Osteocyte (in vitro differentiated cells): ENCODE measurements at regions not wholly inside any gene's neighbourhood (a gene's known extent, or its start where the extent isn't known, plus 50 kb on each side); places are given as distances from the start of the nearest gene placed in this dataset.
"Not testable (repeated sequence)": the region's sequence is repeated elsewhere in the genome, so short reads cannot be mapped to it uniquely, and the experiment has no call there.

Experiments used
- DNase-seq: peaks from one replicate; pipeline ENCODE4 v3.0.0; 2021; ENCODE audit warnings: mixed read lengths; ENCODE audit not compliant: unreplicated experiment; ENCODE audit errors: extremely low spot score
- H3K27ac Mint-ChIP-seq: one replicate; pipeline ENCODE4 v1.8.0; 2021; ENCODE audit warnings: mild to moderate bottlenecking, mixed read lengths; ENCODE audit not compliant: unreplicated experiment
- H3K27me3 Mint-ChIP-seq: one replicate; pipeline ENCODE4 v1.8.0; 2021; ENCODE audit warnings: mixed read lengths; ENCODE audit not compliant: unreplicated experiment
- H3K36me3 Mint-ChIP-seq: one replicate; pipeline ENCODE4 v1.8.0; 2021; ENCODE audit warnings: mixed read lengths; ENCODE audit not compliant: unreplicated experiment
- H3K4me1 Mint-ChIP-seq: one replicate; pipeline ENCODE4 v1.8.0; 2021; ENCODE audit warnings: mixed read lengths; ENCODE audit not compliant: unreplicated experiment
- H3K4me3 Mint-ChIP-seq: one replicate; pipeline ENCODE4 v1.8.0; 2021; ENCODE audit warnings: mild to moderate bottlenecking, moderate library complexity, mixed read lengths; ENCODE audit not compliant: unreplicated experiment
- H3K9me3 Mint-ChIP-seq: one replicate; pipeline ENCODE4 v1.8.0; 2021; ENCODE audit warnings: mixed read lengths; ENCODE audit not compliant: unreplicated experiment
- CTCF ChIP-seq: fragments of 200-600 bp; sonication (generic); IDR thresholded peaks from 2 replicates; pipeline ENCODE4 v1.5.0; 2021; ENCODE audit warnings: antibody characterized with exemption, mild to moderate bottlenecking, moderate library complexity

GRCh38 chr1:201732351-201732750 is 96.6 kb upstream of the IPO9 start:
- Mint-ChIP-seq H3K4me1 (peaks cover 73% of the 10 kb centered on the region), H3K4me3 (no peak overlapping the region), H3K27me3 (no peaks in the 10 kb centered on the region), H3K9me3 (no peaks in the 10 kb centered on the region), H3K27ac (peak overlapping the region; percentile 73), H3K36me3 (peaks cover 3% of the 10 kb centered on the region)
- no peak for DNase-seq
- TF ChIP-seq CTCF, result no peak

GRCh38 chr1:201734221-201734620 is 94.7 kb upstream of the IPO9 start:
- H3K36me3 Mint-ChIP-seq, H3K9me3 Mint-ChIP-seq, H3K4me3 Mint-ChIP-seq, H3K27me3 Mint-ChIP-seq, DNase-seq: not testable (repeated sequence)
- peaks cover 85% of the 10 kb centered on the region for H3K4me1 Mint-ChIP-seq
- H3K27ac Mint-ChIP-seq, result peak overlapping the region; percentile 99

- Mint-ChIP-seq H3K4me1 (peaks cover 86% of the 10 kb centered on the region), H3K4me3 (no peak overlapping the region)
Observed at GRCh38 chr1:201734786-201735185, 94.2 kb upstream of the IPO9 start.

GRCh38 chr1:201736707-201737320 is 92.1 kb upstream of the IPO9 start:
- Mint-ChIP-seq H3K9me3 (no peaks in the 10 kb centered on the region), H3K27me3 (no peaks in the 10 kb centered on the region), H3K4me3 (peak overlapping the region; percentile 47), H3K36me3 (peaks cover 2% of the 10 kb centered on the region), H3K4me1 (peaks cover 76% of the 10 kb centered on the region), H3K27ac (peak overlapping the region; percentile 99)
- no peak for DNase-seq
- TF ChIP-seq CTCF, result no peak

More at GRCh38 chr1:201734786-201735185, 94.2 kb upstream of the IPO9 start:
- DNase-seq, result no peak
- H3K27ac Mint-ChIP-seq, result peak overlapping the region; percentile 99
- no peaks in the 10 kb centered on the region for H3K9me3 Mint-ChIP-seq
- no peaks in the 10 kb centered on the region for H3K27me3 Mint-ChIP-seq
- TF ChIP-seq CTCF, result no peak
- H3K36me3 Mint-ChIP-seq, result peaks cover 3% of the 10 kb centered on the region

- no peak for DNase-seq
- H3K4me3 Mint-ChIP-seq, result peak overlapping the region; percentile 99
Observed at GRCh38 chr1:201737352-201738060, 91.5 kb upstream of the IPO9 start.

More at GRCh38 chr1:201737352-201738060, 91.5 kb upstream of the IPO9 start:
- peak overlapping the region; percentile 99 for H3K27ac Mint-ChIP-seq
- peaks cover 2% of the 10 kb centered on the region for H3K36me3 Mint-ChIP-seq
- no peaks in the 10 kb centered on the region for H3K27me3 Mint-ChIP-seq
- no peaks in the 10 kb centered on the region for H3K9me3 Mint-ChIP-seq
- peaks cover 77% of the 10 kb centered on the region for H3K4me1 Mint-ChIP-seq
- TF ChIP-seq CTCF, result no peak
